A673 (cell line): ENCODE measurements at regions not wholly inside any gene's neighbourhood (a gene's known extent, or its start where the extent isn't known, plus 50 kb on each side); places are given as distances from the start of the nearest gene placed in this dataset.

Source experiments
- BruUV-seq: library from RNA; stranded (reverse); fragments of 400-500 nt; replicated peaks from 2 replicates; lab custom pipeline; 2021; lab: Mats Ljungman, UMichigan
- CTCF ChIA-PET: fragments of 300-600 bp; sonication (Branson Sonifier 250); formaldehyde crosslinking; loops from one replicate; lab custom pipeline; 2022; ENCODE audit warnings: antibody characterized with exemption; lab: Charles Lee
- POLR2A ChIA-PET: fragments of 300-600 bp; sonication (Branson Sonifier 250); formaldehyde crosslinking; loops from one replicate; lab custom pipeline; 2022; ENCODE audit warnings: antibody characterized with exemption; ENCODE audit not compliant: low non-redundant PET; lab: Charles Lee
- DNase-seq: peaks from one replicate; pipeline ENCODE4 v3.0.0-alpha.2; 2015; ENCODE audit warnings: low spot score
- H3K27ac ChIP-seq: fragments of 200-600 bp; sonication (generic); 2 replicates; pipeline ENCODE4 v1.5.1; 2016; ENCODE audit warnings: mixed run types, low read depth, mild to moderate bottlenecking, mixed read lengths, antibody characterized with exemption, low read length; ENCODE audit not compliant: poor library complexity, severe bottlenecking
- H3K27me3 ChIP-seq: fragments of 200-600 bp; sonication (generic); replicated peaks from 2 replicates; pipeline ENCODE4 v1.6.1; 2017; ENCODE audit warnings: mixed run types, low read depth, mild to moderate bottlenecking, mixed read lengths, antibody characterized with exemption, low read length; ENCODE audit not compliant: insufficient read depth, poor library complexity
- H3K36me3 ChIP-seq: fragments of 200-600 bp; sonication (generic); 2 replicates; pipeline ENCODE4 v1.6.1; 2016; ENCODE audit warnings: mixed run types, mild to moderate bottlenecking, mixed read lengths, antibody characterized with exemption, low read length; ENCODE audit not compliant: insufficient read depth, poor library complexity, severe bottlenecking
- H3K4me1 ChIP-seq: fragments of 200-600 bp; sonication (generic); 2 replicates; pipeline ENCODE4 v1.6.1; 2017; ENCODE audit warnings: mixed run types, mild to moderate bottlenecking, mixed read lengths, antibody characterized with exemption, low read length; ENCODE audit not compliant: insufficient read depth, poor library complexity, severe bottlenecking
- H3K4me3 ChIP-seq: fragments of 200-600 bp; sonication (generic); 2 replicates; pipeline ENCODE4 v1.5.1; 2016; ENCODE audit warnings: low read depth, mixed run types, mild to moderate bottlenecking, mixed read lengths, low read length; ENCODE audit not compliant: poor library complexity, severe bottlenecking
- H3K9me3 ChIP-seq: fragments of 200-600 bp; sonication (generic); 2 replicates; pipeline ENCODE4 v1.6.1; 2016; ENCODE audit warnings: mixed run types, low read depth, mild to moderate bottlenecking, mixed read lengths, antibody characterized with exemption, low read length; ENCODE audit not compliant: poor library complexity, severe bottlenecking
- CTCF ChIP-seq: fragments of 300-800, 200-600 bp; sonication (generic); conservative IDR thresholded peaks from 2 replicates; pipeline ENCODE4 v1.5.1; 2017; ENCODE audit warnings: low read depth, mild to moderate bottlenecking, antibody characterized with exemption, low read length, moderate library complexity, mixed read lengths
- EZH2 ChIP-seq: fragments of 200-600 bp; sonication (generic); IDR thresholded peaks from 2 replicates; pipeline ENCODE4 v1.6.1; 2017; ENCODE audit warnings: borderline replicate concordance, low read depth, mild to moderate bottlenecking, mixed read lengths, antibody characterized with exemption, low read length; ENCODE audit not compliant: poor library complexity, severe bottlenecking
- intact Hi-C: fragments of 100-400 bp; cut with micrococcal nuclease; formaldehyde crosslinking; loops from one replicate; pipeline ENCODE4 v1.10.0; 2022; ENCODE audit not compliant: unreplicated experiment

GRCh38 chr7:159198016-159198724, 53.5 kb upstream of the VIPR2 start:
- TF ChIP-seq CTCF (no peak), EZH2 (no peak)
- intact Hi-C loops: no loop called here
- no peaks in the 10 kb centered on the region for H3K36me3 ChIP-seq
- no peak overlapping the region for H3K27ac ChIP-seq
- BruUV-seq: no TSS peak
- POLR2A ChIA-PET: no interaction called here
- CTCF ChIA-PET: no interaction called here
- no peaks in the 10 kb centered on the region for H3K9me3 ChIP-seq
- H3K27me3 ChIP-seq: no peaks in the 10 kb centered on the region
- no peak overlapping the region for H3K4me3 ChIP-seq
- H3K4me1 ChIP-seq: peaks cover 25% of the 10 kb centered on the region
- no peak for DNase-seq

GRCh38 chr7:159197066-159197975, 52.7 kb upstream of the VIPR2 start:
- Histone ChIP-seq H3K4me1 (peaks cover 26% of the 10 kb centered on the region), H3K27ac (no peak overlapping the region), H3K36me3 (no peaks in the 10 kb centered on the region), H3K27me3 (no peaks in the 10 kb centered on the region), H3K4me3 (no peak overlapping the region), H3K9me3 (no peaks in the 10 kb centered on the region)
- peak; percentile 71 for DNase-seq
- intact Hi-C loops: no loop called here
- TF ChIP-seq EZH2 (no peak), CTCF (no peak)
- ChIA-PET POLR2A (no interaction called here), CTCF (no interaction called here)
- no TSS peak for BruUV-seq

GRCh38 chr7:159196584-159196983, 51.9 kb upstream of the VIPR2 start:
- no peaks in the 10 kb centered on the region for H3K36me3 ChIP-seq
- ChIA-PET CTCF (no interaction called here), POLR2A (no interaction called here)
- no peak overlapping the region for H3K27ac ChIP-seq
- H3K4me3 ChIP-seq: no peak overlapping the region
- TF ChIP-seq CTCF (no peak), EZH2 (no peak)
- peaks cover 33% of the 10 kb centered on the region for H3K4me1 ChIP-seq
- DNase-seq: peak; percentile 9
- BruUV-seq: no TSS peak
- no peaks in the 10 kb centered on the region for H3K9me3 ChIP-seq
- intact Hi-C loops: no loop called here
- no peaks in the 10 kb centered on the region for H3K27me3 ChIP-seq
